MM.1S (cell line): ENCODE measurements at regions not wholly inside any gene's neighbourhood (a gene's known extent, or its start where the extent isn't known, plus 50 kb on each side); places are given as distances from the start of the nearest gene placed in this dataset.

Experiments
- EZH2 ChIP-seq: fragments of 300-600 bp; sonication (generic); optimal IDR thresholded peaks from 2 replicates; pipeline ENCODE3; 2017; ENCODE audit warnings: low read depth, mild to moderate bottlenecking, antibody characterized with exemption, low read length, mixed read lengths
- TF ChIP-seq, protein P1 (sequence below): fragments of 300-600 bp; sonication (generic); IDR thresholded peaks from 2 replicates; pipeline ENCODE4 v1.5.1; 2016; ENCODE audit warnings: antibody characterized with exemption, low read length, mixed read lengths

- TF ChIP-seq, protein P1, sequence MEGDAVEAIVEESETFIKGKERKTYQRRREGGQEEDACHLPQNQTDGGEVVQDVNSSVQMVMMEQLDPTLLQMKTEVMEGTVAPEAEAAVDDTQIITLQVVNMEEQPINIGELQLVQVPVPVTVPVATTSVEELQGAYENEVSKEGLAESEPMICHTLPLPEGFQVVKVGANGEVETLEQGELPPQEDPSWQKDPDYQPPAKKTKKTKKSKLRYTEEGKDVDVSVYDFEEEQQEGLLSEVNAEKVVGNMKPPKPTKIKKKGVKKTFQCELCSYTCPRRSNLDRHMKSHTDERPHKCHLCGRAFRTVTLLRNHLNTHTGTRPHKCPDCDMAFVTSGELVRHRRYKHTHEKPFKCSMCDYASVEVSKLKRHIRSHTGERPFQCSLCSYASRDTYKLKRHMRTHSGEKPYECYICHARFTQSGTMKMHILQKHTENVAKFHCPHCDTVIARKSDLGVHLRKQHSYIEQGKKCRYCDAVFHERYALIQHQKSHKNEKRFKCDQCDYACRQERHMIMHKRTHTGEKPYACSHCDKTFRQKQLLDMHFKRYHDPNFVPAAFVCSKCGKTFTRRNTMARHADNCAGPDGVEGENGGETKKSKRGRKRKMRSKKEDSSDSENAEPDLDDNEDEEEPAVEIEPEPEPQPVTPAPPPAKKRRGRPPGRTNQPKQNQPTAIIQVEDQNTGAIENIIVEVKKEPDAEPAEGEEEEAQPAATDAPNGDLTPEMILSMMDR, result peak; percentile 49
- TF ChIP-seq EZH2, result no peak
Observed at GRCh38 chr1:230581446-230582079, 60.7 kb upstream of the COG2 start.
